SK-N-SH treated with all-trans-retinoic acid at 6 μM for 48 hours (cell line): ENCODE measurements at regions not wholly inside any gene's neighbourhood (a gene's known extent, or its start where the extent isn't known, plus 50 kb on each side); places are given as distances from the start of the nearest gene placed in this dataset.

Experiments
- ATAC-seq: fragments of 200-7000 bp; cut with Tn5 transposase; 3 replicates; pipeline ENCODE4 v1.9.1; 2020; ENCODE audit warnings: mild to moderate bottlenecking, moderate library complexity
- ARNTL ChIP-seq: fragments of 450-650 bp; formaldehyde crosslinking; IDR thresholded peaks from 2 replicates; pipeline ENCODE4 v1.5.0; 2020; ENCODE audit warnings: low read depth, mild to moderate bottlenecking, moderate library complexity, borderline replicate concordance
- BACH2 ChIP-seq: fragments of 250-450 bp; sonication (Bioruptor Pico); IDR thresholded peaks from 2 replicates; pipeline ENCODE4 v1.9.0; 2021; ENCODE audit warnings: mild to moderate bottlenecking, borderline replicate concordance
- CREB5 ChIP-seq: fragments of 250-450 bp; sonication (Bioruptor Pico); IDR thresholded peaks from 2 replicates; pipeline ENCODE4 v1.5.1; 2020; ENCODE audit warnings: low read depth, mild to moderate bottlenecking, moderate library complexity
- CSDC2 ChIP-seq: fragments of 250-450 bp; sonication (Bioruptor Pico); IDR thresholded peaks from 2 replicates; pipeline ENCODE4 v1.5.0; 2020; ENCODE audit warnings: mild to moderate bottlenecking, moderate library complexity
- CSRNP3 ChIP-seq: fragments of 250-450 bp; sonication (Bioruptor Pico); IDR thresholded peaks from 2 replicates; pipeline ENCODE4 v1.5.1; 2021; ENCODE audit warnings: mild to moderate bottlenecking, moderate library complexity
- ESRRG ChIP-seq: fragments of 250-450 bp; sonication (Bioruptor Pico); IDR thresholded peaks from 2 replicates; pipeline ENCODE4 v1.6.1; 2021; ENCODE audit warnings: mild to moderate bottlenecking
- GLIS3 ChIP-seq: fragments of 250-450 bp; sonication (Bioruptor Pico); IDR thresholded peaks from 2 replicates; pipeline ENCODE4 v1.5.0; 2020; ENCODE audit warnings: mild to moderate bottlenecking, moderate library complexity
- ISL1 ChIP-seq: fragments of 250-450 bp; sonication (Bioruptor Pico); IDR thresholded peaks from 2 replicates; pipeline ENCODE4 v2.1.2; 2022; ENCODE audit warnings: mild to moderate bottlenecking, moderate library complexity
- OSR1 ChIP-seq: fragments of 250-450 bp; sonication (Bioruptor Pico); IDR thresholded peaks from 2 replicates; pipeline ENCODE4 v1.8.0; 2022; ENCODE audit warnings: moderate library complexity, mild to moderate bottlenecking, inconsistent platforms
- SNAI2 ChIP-seq: fragments of 250-450 bp; sonication (Bioruptor Pico); IDR thresholded peaks from 2 replicates; pipeline ENCODE4 v1.5.0; 2020; ENCODE audit warnings: mild to moderate bottlenecking, moderate library complexity
- TCF4 ChIP-seq: fragments of 250-450 bp; sonication (Bioruptor Pico); IDR thresholded peaks from 2 replicates; pipeline ENCODE4 v1.8.0; 2021; ENCODE audit warnings: mild to moderate bottlenecking, moderate library complexity, borderline replicate concordance
- TOX ChIP-seq: fragments of 250-450 bp; sonication (Bioruptor Pico); IDR thresholded peaks from 2 replicates; pipeline ENCODE4 v1.8.0; 2021; ENCODE audit warnings: mild to moderate bottlenecking, moderate library complexity, borderline replicate concordance
- ZC3H10 ChIP-seq: fragments of 250-450 bp; sonication (Bioruptor Pico); IDR thresholded peaks from 2 replicates; pipeline ENCODE4 v1.5.1; 2021; ENCODE audit warnings: mild to moderate bottlenecking, moderate library complexity
- ZFP3 ChIP-seq: fragments of 250-450 bp; sonication (Bioruptor Pico); IDR thresholded peaks from 2 replicates; pipeline ENCODE4 v1.5.0; 2020; ENCODE audit warnings: mild to moderate bottlenecking, moderate library complexity
- ZFP30 ChIP-seq: fragments of 450-650 bp; formaldehyde crosslinking; IDR thresholded peaks from 2 replicates; pipeline ENCODE4 v1.5.0; 2022; ENCODE audit warnings: mild to moderate bottlenecking, moderate library complexity
- ZNF565 ChIP-seq: fragments of 450-650 bp; formaldehyde crosslinking; conservative IDR thresholded peaks from 2 replicates; pipeline ENCODE4 v1.5.0; 2020; ENCODE audit warnings: low read depth, mild to moderate bottlenecking, moderate library complexity
- ZNF70 ChIP-seq: fragments of 450-650 bp; formaldehyde crosslinking; IDR thresholded peaks from 2 replicates; pipeline ENCODE4 v1.5.0; 2020; ENCODE audit warnings: mild to moderate bottlenecking, moderate library complexity
- ZNF8 ChIP-seq: fragments of 450-650 bp; formaldehyde crosslinking; IDR thresholded peaks from 2 replicates; pipeline ENCODE4 v1.5.0; 2020; ENCODE audit warnings: mild to moderate bottlenecking, moderate library complexity
- TF ChIP-seq, protein P1 (sequence below): fragments of 250-450 bp; sonication (Bioruptor Pico); IDR thresholded peaks from 2 replicates; pipeline ENCODE4 v1.5.0; 2020; ENCODE audit warnings: mild to moderate bottlenecking, moderate library complexity
- TF ChIP-seq, protein P2 (sequence below): fragments of 250-450 bp; sonication (Bioruptor Pico); IDR thresholded peaks from 2 replicates; pipeline ENCODE4 v1.8.0; 2021; ENCODE audit warnings: low read depth, mild to moderate bottlenecking, moderate library complexity, borderline replicate concordance
- TF ChIP-seq, protein P3 (sequence below): fragments of 250-450 bp; sonication (Bioruptor Pico); IDR thresholded peaks from 2 replicates; pipeline ENCODE4 v1.8.0; 2020; ENCODE audit warnings: mild to moderate bottlenecking, moderate library complexity, borderline replicate concordance

DNA sequence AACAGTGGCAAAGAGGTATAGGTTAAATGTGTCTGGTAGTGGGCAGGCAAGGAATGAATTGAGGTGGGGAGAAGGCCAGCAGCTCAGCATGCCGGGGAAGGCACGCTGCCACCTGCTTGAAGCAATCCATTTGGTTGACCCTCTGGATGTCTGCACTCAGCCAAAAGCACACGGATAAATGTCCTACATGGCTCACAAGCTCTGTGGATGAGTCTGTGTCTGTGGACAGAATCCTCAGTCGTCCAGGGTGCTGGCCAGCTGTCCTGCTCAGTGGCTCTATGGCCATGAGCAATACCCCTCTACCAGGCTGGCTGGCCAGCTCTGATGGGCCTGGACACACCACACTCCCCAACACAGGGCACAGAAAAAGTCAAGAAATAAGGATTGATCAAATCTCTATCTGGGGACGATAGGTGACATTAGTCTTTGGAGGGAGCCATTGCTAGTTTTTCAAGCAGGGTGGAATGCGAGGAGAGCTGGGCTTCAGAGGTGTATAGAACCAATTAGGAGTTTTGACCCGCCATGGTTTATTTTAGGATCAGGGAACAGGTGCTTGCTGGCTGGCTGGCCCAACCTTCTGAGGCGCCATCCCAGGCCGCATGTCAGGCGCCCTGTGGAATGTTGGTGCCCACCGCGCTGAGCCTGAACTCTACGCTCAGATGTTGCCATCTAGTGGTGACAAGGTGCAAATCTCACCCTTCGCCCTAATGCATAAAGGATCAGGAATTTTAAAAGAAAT is 493.4 kb downstream of the TNS3 start:
- no peak for TF ChIP-seq BACH2 (CRISPR knock-in tag)
- TF ChIP-seq, protein P1, sequence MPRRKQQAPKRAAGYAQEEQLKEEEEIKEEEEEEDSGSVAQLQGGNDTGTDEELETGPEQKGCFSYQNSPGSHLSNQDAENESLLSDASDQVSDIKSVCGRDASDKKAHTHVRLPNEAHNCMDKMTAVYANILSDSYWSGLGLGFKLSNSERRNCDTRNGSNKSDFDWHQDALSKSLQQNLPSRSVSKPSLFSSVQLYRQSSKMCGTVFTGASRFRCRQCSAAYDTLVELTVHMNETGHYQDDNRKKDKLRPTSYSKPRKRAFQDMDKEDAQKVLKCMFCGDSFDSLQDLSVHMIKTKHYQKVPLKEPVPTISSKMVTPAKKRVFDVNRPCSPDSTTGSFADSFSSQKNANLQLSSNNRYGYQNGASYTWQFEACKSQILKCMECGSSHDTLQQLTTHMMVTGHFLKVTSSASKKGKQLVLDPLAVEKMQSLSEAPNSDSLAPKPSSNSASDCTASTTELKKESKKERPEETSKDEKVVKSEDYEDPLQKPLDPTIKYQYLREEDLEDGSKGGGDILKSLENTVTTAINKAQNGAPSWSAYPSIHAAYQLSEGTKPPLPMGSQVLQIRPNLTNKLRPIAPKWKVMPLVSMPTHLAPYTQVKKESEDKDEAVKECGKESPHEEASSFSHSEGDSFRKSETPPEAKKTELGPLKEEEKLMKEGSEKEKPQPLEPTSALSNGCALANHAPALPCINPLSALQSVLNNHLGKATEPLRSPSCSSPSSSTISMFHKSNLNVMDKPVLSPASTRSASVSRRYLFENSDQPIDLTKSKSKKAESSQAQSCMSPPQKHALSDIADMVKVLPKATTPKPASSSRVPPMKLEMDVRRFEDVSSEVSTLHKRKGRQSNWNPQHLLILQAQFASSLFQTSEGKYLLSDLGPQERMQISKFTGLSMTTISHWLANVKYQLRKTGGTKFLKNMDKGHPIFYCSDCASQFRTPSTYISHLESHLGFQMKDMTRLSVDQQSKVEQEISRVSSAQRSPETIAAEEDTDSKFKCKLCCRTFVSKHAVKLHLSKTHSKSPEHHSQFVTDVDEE (CRISPR knock-in tag): 0 out of 2 replicates have a peak, but pooled peaks have one; percentile 18
- ATAC-seq: peak; percentile 98

GRCh38 chr7:47087866-47088265 is 494.0 kb downstream of the TNS3 start:
- no peak for ATAC-seq
- no peak for TF ChIP-seq TOX (CRISPR knock-in tag)
- no peak for TF ChIP-seq BACH2 (CRISPR knock-in tag)
- no peak for TF ChIP-seq OSR1 (CRISPR knock-in tag)
- TF ChIP-seq ESRRG (CRISPR knock-in tag): no peak
- TF ChIP-seq, protein P2, sequence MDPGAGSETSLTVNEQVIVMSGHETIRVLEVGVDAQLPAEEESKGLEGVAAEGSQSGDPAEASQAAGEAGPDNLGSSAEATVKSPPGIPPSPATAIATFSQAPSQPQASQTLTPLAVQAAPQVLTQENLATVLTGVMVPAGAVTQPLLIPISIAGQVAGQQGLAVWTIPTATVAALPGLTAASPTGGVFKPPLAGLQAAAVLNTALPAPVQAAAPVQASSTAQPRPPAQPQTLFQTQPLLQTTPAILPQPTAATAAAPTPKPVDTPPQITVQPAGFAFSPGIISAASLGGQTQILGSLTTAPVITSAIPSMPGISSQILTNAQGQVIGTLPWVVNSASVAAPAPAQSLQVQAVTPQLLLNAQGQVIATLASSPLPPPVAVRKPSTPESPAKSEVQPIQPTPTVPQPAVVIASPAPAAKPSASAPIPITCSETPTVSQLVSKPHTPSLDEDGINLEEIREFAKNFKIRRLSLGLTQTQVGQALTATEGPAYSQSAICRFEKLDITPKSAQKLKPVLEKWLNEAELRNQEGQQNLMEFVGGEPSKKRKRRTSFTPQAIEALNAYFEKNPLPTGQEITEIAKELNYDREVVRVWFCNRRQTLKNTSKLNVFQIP (CRISPR knock-in tag): no peak
- TF ChIP-seq CSDC2 (CRISPR knock-in tag): no peak
- TF ChIP-seq, protein P3, sequence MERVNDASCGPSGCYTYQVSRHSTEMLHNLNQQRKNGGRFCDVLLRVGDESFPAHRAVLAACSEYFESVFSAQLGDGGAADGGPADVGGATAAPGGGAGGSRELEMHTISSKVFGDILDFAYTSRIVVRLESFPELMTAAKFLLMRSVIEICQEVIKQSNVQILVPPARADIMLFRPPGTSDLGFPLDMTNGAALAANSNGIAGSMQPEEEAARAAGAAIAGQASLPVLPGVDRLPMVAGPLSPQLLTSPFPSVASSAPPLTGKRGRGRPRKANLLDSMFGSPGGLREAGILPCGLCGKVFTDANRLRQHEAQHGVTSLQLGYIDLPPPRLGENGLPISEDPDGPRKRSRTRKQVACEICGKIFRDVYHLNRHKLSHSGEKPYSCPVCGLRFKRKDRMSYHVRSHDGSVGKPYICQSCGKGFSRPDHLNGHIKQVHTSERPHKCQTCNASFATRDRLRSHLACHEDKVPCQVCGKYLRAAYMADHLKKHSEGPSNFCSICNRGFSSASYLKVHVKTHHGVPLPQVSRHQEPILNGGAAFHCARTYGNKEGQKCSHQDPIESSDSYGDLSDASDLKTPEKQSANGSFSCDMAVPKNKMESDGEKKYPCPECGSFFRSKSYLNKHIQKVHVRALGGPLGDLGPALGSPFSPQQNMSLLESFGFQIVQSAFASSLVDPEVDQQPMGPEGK (CRISPR knock-in tag): no peak
- TF ChIP-seq ZNF70 (CRISPR knock-in tag): no peak
- no peak for TF ChIP-seq SNAI2
- TF ChIP-seq CREB5 (CRISPR knock-in tag): no peak
- no peak for TF ChIP-seq ZNF8 (CRISPR knock-in tag)
- TF ChIP-seq GLIS3 (CRISPR knock-in tag): no peak
- no peak for TF ChIP-seq ZFP3 (CRISPR knock-in tag)
- no peak for TF ChIP-seq CSRNP3 (CRISPR knock-in tag)
- TF ChIP-seq ISL1 (CRISPR knock-in tag): no peak
- TF ChIP-seq ZFP30 (CRISPR knock-in tag): no peak
- TF ChIP-seq ARNTL: no peak
- no peak for TF ChIP-seq ZC3H10 (CRISPR knock-in tag)
- TF ChIP-seq ZNF565 (CRISPR knock-in tag): no peak
- no peak for TF ChIP-seq TCF4 (CRISPR knock-in tag)
